Activated naive CD8-positive, alpha-beta T cell treated with anti-CD3 and anti-CD28 coated beads, Interleukin-2, amount 10 ng/mL, durations not matched to agents 7 days and 5 days (primary cell): ENCODE measurements at regions not wholly inside any gene's neighbourhood (a gene's known extent, or its start where the extent isn't known, plus 50 kb on each side); places are given as distances from the start of the nearest gene placed in this dataset.

Experiments used
- ATAC-seq: fragments of 150-1000 bp; cut with Tn5 transposase; one replicate; pipeline ENCODE4 v1.10.0; 2021; ENCODE audit warnings: low read depth, moderate library complexity
- POLR2A ChIA-PET: fragments of 350-600 bp; sonication (Branson Sonifier 250); formaldehyde crosslinking; loops from one replicate; lab custom pipeline; 2021; ENCODE audit warnings: antibody characterized with exemption; lab: Charles Lee
- DNase-seq: peaks from one replicate; pipeline ENCODE4 v3.0.0; 2021
- H3K27ac Mint-ChIP-seq: one replicate; pipeline ENCODE4 v1.8.0; 2022; ENCODE audit warnings: mild to moderate bottlenecking, mixed read lengths
- H3K27me3 Mint-ChIP-seq: one replicate; pipeline ENCODE4 v1.8.0; 2022; ENCODE audit warnings: mild to moderate bottlenecking, moderate library complexity, mixed read lengths
- H3K36me3 Mint-ChIP-seq: one replicate; pipeline ENCODE4 v1.8.0; 2021; ENCODE audit warnings: mild to moderate bottlenecking, mixed read lengths
- H3K4me1 Mint-ChIP-seq: one replicate; pipeline ENCODE4 v1.8.0; 2021; ENCODE audit warnings: mixed read lengths
- H3K4me3 Mint-ChIP-seq: one replicate; pipeline ENCODE4 v1.8.0; 2022; ENCODE audit warnings: mild to moderate bottlenecking, moderate library complexity, mixed read lengths
- H3K9me3 Mint-ChIP-seq: one replicate; pipeline ENCODE4 v1.8.0; 2021; ENCODE audit warnings: mixed read lengths

- H3K4me3 Mint-ChIP-seq, result no peak overlapping the region
- H3K36me3 Mint-ChIP-seq, result no peaks in the 10 kb centered on the region
These were observed 411.1 kb downstream of the PRDM2 start for GRCh38 chr1:14111121-14111520.

DNA sequence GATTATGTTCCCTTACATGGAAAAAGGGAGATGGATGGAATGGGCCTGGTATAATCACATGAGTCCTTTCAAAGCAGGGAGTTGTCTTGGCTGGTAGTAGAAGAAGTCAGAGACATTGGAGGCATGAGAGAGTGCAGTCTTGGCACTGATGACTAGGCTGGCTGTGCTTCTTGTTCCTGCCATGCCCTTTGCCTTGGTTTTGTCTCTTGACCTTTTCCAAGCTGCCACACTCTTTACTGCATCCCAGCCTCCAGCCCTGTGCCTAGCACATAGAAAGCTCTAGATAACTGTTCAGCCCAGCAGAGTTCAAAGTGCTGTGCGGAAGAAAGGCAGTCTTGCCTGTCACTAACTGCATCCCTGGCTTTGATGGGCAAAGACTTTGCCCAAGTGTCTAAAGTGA lies 412.6 kb downstream of the PRDM2 start:
- Mint-ChIP-seq H3K36me3 (no peaks in the 10 kb centered on the region), H3K27ac (no peak overlapping the region), H3K27me3 (peaks cover 3% of the 10 kb centered on the region), H3K4me1 (peaks cover 6% of the 10 kb centered on the region), H3K9me3 (no peaks in the 10 kb centered on the region), H3K4me3 (no peak overlapping the region)
- ATAC-seq (no peak), DNase-seq (no peak)
- POLR2A ChIA-PET, result no interaction called here

More at GRCh38 chr1:14111121-14111520, 411.1 kb downstream of the PRDM2 start:
- Mint-ChIP-seq H3K27ac (no peak overlapping the region), H3K9me3 (no peaks in the 10 kb centered on the region), H3K27me3 (peaks cover 3% of the 10 kb centered on the region), H3K4me1 (peaks cover 6% of the 10 kb centered on the region)
- POLR2A ChIA-PET, result no interaction called here
- DNase-seq (no peak), ATAC-seq (no peak)

DNA sequence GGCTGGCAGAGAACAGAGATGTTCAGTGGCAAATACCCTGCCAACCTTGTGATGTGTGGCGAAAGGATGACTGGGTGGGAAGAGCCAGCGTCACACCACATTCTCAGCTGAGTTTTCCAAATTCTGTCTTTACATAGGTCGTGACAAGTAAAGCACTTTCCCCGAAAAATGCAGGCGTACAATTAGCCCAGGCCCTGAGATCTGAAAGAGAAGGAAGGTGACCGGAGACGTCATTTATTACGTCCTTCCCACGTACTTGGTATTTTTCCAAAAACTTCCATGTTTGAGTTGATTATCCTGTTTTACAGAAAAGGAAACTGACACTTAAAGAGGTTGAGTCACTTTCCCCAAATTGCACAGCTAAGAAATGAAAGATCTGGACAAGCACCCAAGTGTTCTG lies 413.3 kb downstream of the PRDM2 start:
- Mint-ChIP-seq H3K36me3 (no peaks in the 10 kb centered on the region), H3K4me3 (no peak overlapping the region), H3K27me3 (peaks cover 3% of the 10 kb centered on the region), H3K4me1 (peaks cover 6% of the 10 kb centered on the region), H3K9me3 (no peaks in the 10 kb centered on the region), H3K27ac (no peak overlapping the region)
- no peak for DNase-seq
- POLR2A ChIA-PET, result no interaction called here
- ATAC-seq, result no peak

GRCh38 chr1:14113841-14114567 lies 414.0 kb downstream of the PRDM2 start:
- Mint-ChIP-seq H3K4me3 (no peak overlapping the region), H3K27me3 (peaks cover 3% of the 10 kb centered on the region), H3K27ac (no peak overlapping the region), H3K36me3 (no peaks in the 10 kb centered on the region), H3K4me1 (peaks cover 6% of the 10 kb centered on the region), H3K9me3 (no peaks in the 10 kb centered on the region)
- no peak for DNase-seq
- ATAC-seq, result no peak
- POLR2A ChIA-PET, result no interaction called here

- Mint-ChIP-seq H3K36me3 (no peaks in the 10 kb centered on the region), H3K4me1 (peaks cover 6% of the 10 kb centered on the region), H3K27me3 (peaks cover 1% of the 10 kb centered on the region), H3K27ac (no peak overlapping the region), H3K9me3 (peaks cover 3% of the 10 kb centered on the region), H3K4me3 (no peak overlapping the region)
- ATAC-seq, result no peak
- POLR2A ChIA-PET, result no interaction called here
- no peak for DNase-seq
These were observed 416.0 kb downstream of the PRDM2 start for GRCh38 chr1:14115976-14116375.

- ATAC-seq (no peak), DNase-seq (no peak)
- Mint-ChIP-seq H3K9me3 (peaks cover 3% of the 10 kb centered on the region), H3K4me3 (no peak overlapping the region), H3K36me3 (no peaks in the 10 kb centered on the region), H3K27me3 (peaks cover 7% of the 10 kb centered on the region), H3K4me1 (peaks cover 6% of the 10 kb centered on the region), H3K27ac (no peak overlapping the region)
- POLR2A ChIA-PET, result no interaction called here
These were observed 417.7 kb downstream of the PRDM2 start for GRCh38 chr1:14117700-14118099.

- H3K4me1 Mint-ChIP-seq, result peaks cover 6% of the 10 kb centered on the region
- H3K4me3 Mint-ChIP-seq, result no peak overlapping the region
- H3K27ac Mint-ChIP-seq, result no peak overlapping the region
- DNase-seq (no peak), ATAC-seq (no peak)
- POLR2A ChIA-PET, result no interaction called here
- peaks cover 3% of the 10 kb centered on the region for H3K9me3 Mint-ChIP-seq
- peaks cover 7% of the 10 kb centered on the region for H3K27me3 Mint-ChIP-seq
- no peaks in the 10 kb centered on the region for H3K36me3 Mint-ChIP-seq
These were observed 418.9 kb downstream of the PRDM2 start for GRCh38 chr1:14118691-14119485.

GRCh38 chr1:14120895-14121294 lies 420.9 kb downstream of the PRDM2 start:
- Mint-ChIP-seq H3K4me1 (no peaks in the 10 kb centered on the region), H3K27ac (no peak overlapping the region), H3K36me3 (no peaks in the 10 kb centered on the region), H3K9me3 (peaks cover 3% of the 10 kb centered on the region), H3K27me3 (peaks cover 5% of the 10 kb centered on the region), H3K4me3 (no peak overlapping the region)
- DNase-seq (no peak), ATAC-seq (no peak)
- POLR2A ChIA-PET, result no interaction called here

GRCh38 chr1:14128096-14128495 lies 428.1 kb downstream of the PRDM2 start:
- H3K27me3 Mint-ChIP-seq, result peaks cover 9% of the 10 kb centered on the region
- H3K4me1 Mint-ChIP-seq, result no peaks in the 10 kb centered on the region
- POLR2A ChIA-PET, result no interaction called here
- DNase-seq, result no peak
- H3K4me3 Mint-ChIP-seq, result no peak overlapping the region
- H3K36me3 Mint-ChIP-seq, result no peaks in the 10 kb centered on the region
- ATAC-seq, result no peak
- H3K9me3 Mint-ChIP-seq, result no peaks in the 10 kb centered on the region
- H3K27ac Mint-ChIP-seq, result no peak overlapping the region

DNA sequence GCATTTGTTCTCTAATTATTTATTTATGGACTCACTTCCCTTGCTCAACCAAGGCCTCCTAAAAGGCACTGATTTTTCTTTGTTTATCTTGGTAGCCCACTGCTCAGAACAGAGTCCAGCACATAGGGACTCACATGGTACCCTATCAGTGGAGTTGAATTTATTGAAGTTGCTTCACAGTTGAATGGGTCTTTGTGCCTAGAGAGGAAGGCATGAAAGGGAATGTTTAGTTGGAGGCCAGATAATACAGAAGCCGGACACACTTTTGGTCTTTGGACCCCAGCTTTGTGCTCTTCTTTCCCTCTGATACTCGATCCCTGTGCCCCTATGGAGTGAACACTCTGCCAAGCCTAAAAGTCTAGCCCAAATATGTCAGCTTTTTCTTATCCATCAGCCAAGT lies 429.0 kb downstream of the PRDM2 start:
- no peaks in the 10 kb centered on the region for H3K36me3 Mint-ChIP-seq
- ATAC-seq (no peak), DNase-seq (no peak)
- POLR2A ChIA-PET, result no interaction called here
- no peak overlapping the region for H3K4me3 Mint-ChIP-seq
- no peak overlapping the region for H3K27ac Mint-ChIP-seq
- H3K27me3 Mint-ChIP-seq, result peaks cover 9% of the 10 kb centered on the region
- no peaks in the 10 kb centered on the region for H3K4me1 Mint-ChIP-seq
- H3K9me3 Mint-ChIP-seq, result no peaks in the 10 kb centered on the region

GRCh38 chr1:14135070-14135469 lies 435.1 kb downstream of the PRDM2 start:
- ATAC-seq (no peak), DNase-seq (no peak)
- no peak overlapping the region for H3K27ac Mint-ChIP-seq
- peaks cover 9% of the 10 kb centered on the region for H3K27me3 Mint-ChIP-seq
- POLR2A ChIA-PET, result no interaction called here
- H3K36me3 Mint-ChIP-seq, result no peaks in the 10 kb centered on the region
- no peaks in the 10 kb centered on the region for H3K4me1 Mint-ChIP-seq
- H3K4me3 Mint-ChIP-seq, result no peak overlapping the region
- H3K9me3 Mint-ChIP-seq, result no peaks in the 10 kb centered on the region

DNA sequence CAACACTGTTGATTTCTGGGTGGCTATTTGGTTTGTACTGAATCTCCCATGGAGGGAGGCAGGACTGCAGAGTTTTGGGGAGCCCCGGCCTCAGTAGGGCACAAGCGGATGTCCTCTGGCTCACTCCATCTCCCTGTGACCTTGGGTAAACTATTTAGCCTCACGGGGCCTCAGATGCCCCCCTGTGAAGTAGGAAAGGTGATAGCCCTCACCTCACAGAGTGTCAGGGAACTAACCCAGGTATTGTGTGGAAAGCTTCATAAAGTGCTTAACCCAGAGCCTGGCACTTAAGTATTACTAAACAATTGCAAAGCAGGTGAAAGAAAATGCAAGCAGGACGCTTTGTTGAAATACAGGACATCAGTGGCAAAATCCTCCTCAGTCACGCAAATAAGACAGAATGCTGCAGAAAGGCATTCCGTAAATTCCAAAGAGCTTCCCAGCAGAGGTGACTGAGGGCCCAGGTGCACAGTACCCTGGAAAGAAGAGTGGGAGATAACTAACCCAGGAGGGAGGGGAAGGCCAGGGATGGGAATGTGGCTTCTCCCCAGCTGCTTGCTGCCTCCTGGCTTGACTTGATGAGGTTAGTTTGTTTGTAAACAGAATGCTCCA lies 436.3 kb downstream of the PRDM2 start:
- H3K27me3 Mint-ChIP-seq, result peaks cover 5% of the 10 kb centered on the region
- DNase-seq (no peak), ATAC-seq (no peak)
- H3K36me3 Mint-ChIP-seq, result no peaks in the 10 kb centered on the region
- no peaks in the 10 kb centered on the region for H3K4me1 Mint-ChIP-seq
- H3K9me3 Mint-ChIP-seq, result no peaks in the 10 kb centered on the region
- POLR2A ChIA-PET, result no interaction called here
- H3K27ac Mint-ChIP-seq, result no peak overlapping the region
- no peak overlapping the region for H3K4me3 Mint-ChIP-seq

DNA sequence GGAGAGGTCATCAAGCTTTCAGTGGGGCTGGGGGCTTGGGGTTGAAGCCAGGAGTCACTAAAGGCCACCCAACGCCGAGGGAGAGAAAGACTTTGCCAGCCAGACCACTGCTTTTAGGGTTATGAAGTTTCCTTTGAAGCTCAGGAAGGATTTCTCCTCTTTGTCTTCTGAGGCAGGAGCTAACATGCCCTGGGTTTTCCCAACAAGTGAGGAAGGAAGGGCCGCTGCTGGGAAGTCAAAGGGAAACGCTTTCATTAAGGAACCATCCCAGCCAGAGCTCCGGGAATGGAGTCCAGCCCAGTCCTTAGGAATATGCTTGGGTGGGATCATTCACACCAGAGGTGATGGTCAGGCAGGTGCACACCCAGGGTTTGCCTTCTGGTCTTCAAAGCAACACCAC lies 436.9 kb downstream of the PRDM2 start:
- H3K4me1 Mint-ChIP-seq, result no peaks in the 10 kb centered on the region

More for the DNA sequence above, 436.9 kb downstream of the PRDM2 start:
- H3K4me3 Mint-ChIP-seq, result no peak overlapping the region
- POLR2A ChIA-PET, result no interaction called here
- H3K36me3 Mint-ChIP-seq, result no peaks in the 10 kb centered on the region
- H3K27ac Mint-ChIP-seq, result no peak overlapping the region
- no peaks in the 10 kb centered on the region for H3K9me3 Mint-ChIP-seq
- peaks cover 2% of the 10 kb centered on the region for H3K27me3 Mint-ChIP-seq
- DNase-seq (no peak), ATAC-seq (no peak)
